DMS53 (cell line): ENCODE measurements at regions not wholly inside any gene's neighbourhood (a gene's known extent, or its start where the extent isn't known, plus 50 kb on each side); places are given as distances from the start of the nearest gene placed in this dataset.
A peak's percentile ranks its signal among the peaks of the same experiment; 100 is the strongest.
"Not testable (repeated sequence)": the region's sequence is repeated elsewhere in the genome, so short reads cannot be mapped to it uniquely, and the experiment has no call there.

Source experiments
- DNase-seq: peaks from one replicate; lab custom pipeline; 2025; lab: John Stamatoyannopoulos, UW

GRCh38 chr5:6548756-6549285 is 84.0 kb downstream of the NSUN2 start:
- no peak for DNase-seq

- not testable (repeated sequence) for DNase-seq
Observed at GRCh38 chr5:6547926-6548519, 84.8 kb downstream of the NSUN2 start.

GRCh38 chr5:6547498-6547897 is 85.3 kb downstream of the NSUN2 start:
- DNase-seq = no peak

- DNase-seq = peak; percentile 68
Observed at GRCh38 chr5:6545770-6546690, 86.8 kb downstream of the NSUN2 start.

GRCh38 chr5:6545036-6545693 is 87.7 kb downstream of the NSUN2 start:
- no peak for DNase-seq

GRCh38 chr5:6544561-6544935 is 88.3 kb downstream of the NSUN2 start:
- DNase-seq = no peak
